Neural progenitor cell (in vitro differentiated cells): ENCODE measurements at regions not wholly inside any gene's neighbourhood (a gene's known extent, or its start where the extent isn't known, plus 50 kb on each side); places are given as distances from the start of the nearest gene placed in this dataset.

Experiments used
- DNase-seq: peaks from one replicate; pipeline ENCODE4 v3.0.0-alpha.2; 2016; ENCODE audit warnings: low spot score
- H2AFZ ChIP-seq: fragments of 200-600 bp; sonication (generic); replicated peaks from 2 replicates; pipeline ENCODE4 v1.6.1; 2016; ENCODE audit warnings: antibody characterized with exemption
- H3F3A ChIP-seq: fragments of 200-600 bp; sonication (generic); 2 replicates; pipeline ENCODE4 v1.6.1; 2016; ENCODE audit warnings: antibody characterized with exemption, low read depth
- H3K27ac ChIP-seq: fragments of 200-600 bp; sonication (generic); 2 replicates; pipeline ENCODE4 v1.5.1; 2016; ENCODE audit warnings: mild to moderate bottlenecking
- H3K27me3 ChIP-seq: fragments of 200-600 bp; sonication (generic); 2 replicates; pipeline ENCODE4 v1.6.1; 2016; ENCODE audit warnings: mild to moderate bottlenecking, moderate library complexity
- H3K36me3 ChIP-seq: fragments of 200-600 bp; sonication (generic); 2 replicates; pipeline ENCODE4 v1.5.1; 2016
- H3K4me1 ChIP-seq: fragments of 200-600 bp; sonication (generic); 2 replicates; pipeline ENCODE4 v1.6.1; 2016; ENCODE audit warnings: mixed run types
- H3K4me2 ChIP-seq: fragments of 200-600 bp; sonication (generic); 2 replicates; pipeline ENCODE4 v1.6.1; 2016
- H3K4me3 ChIP-seq: fragments of 200-600 bp; sonication (generic); 2 replicates; pipeline ENCODE4 v1.5.1; 2016
- H3K79me2 ChIP-seq: fragments of 200-600 bp; sonication (generic); 2 replicates; pipeline ENCODE4 v1.6.1; 2016; ENCODE audit warnings: low read depth
- H3K9ac ChIP-seq: fragments of 200-600 bp; sonication (generic); 2 replicates; pipeline ENCODE4 v1.6.1; 2016
- H3K9me3 ChIP-seq: fragments of 200-600 bp; sonication (generic); 2 replicates; pipeline ENCODE4 v1.5.1; 2016; ENCODE audit warnings: low read depth
- H4K20me1 ChIP-seq: fragments of 200-600 bp; sonication (generic); 2 replicates; pipeline ENCODE4 v1.6.1; 2016; ENCODE audit warnings: low read depth
- H3K27ac Mint-ChIP-seq: 3 replicates; pipeline ENCODE4 v1.8.0; 2021; ENCODE audit warnings: mixed read lengths
- H3K27me3 Mint-ChIP-seq: 2 replicates; pipeline ENCODE4 v1.8.0; 2022; ENCODE audit warnings: low read depth, mild to moderate bottlenecking, inconsistent platforms, moderate library complexity, mixed read lengths; ENCODE audit not compliant: insufficient read depth
- H3K36me3 Mint-ChIP-seq: 3 replicates; pipeline ENCODE4 v1.8.0; 2021; ENCODE audit warnings: mixed read lengths
- H3K4me1 Mint-ChIP-seq: 3 replicates; pipeline ENCODE4 v1.8.0; 2021; ENCODE audit warnings: mixed read lengths
- H3K4me3 Mint-ChIP-seq: 3 replicates; pipeline ENCODE4 v1.8.0; 2021; ENCODE audit warnings: mild to moderate bottlenecking, moderate library complexity, mixed read lengths
- H3K9me3 Mint-ChIP-seq: 3 replicates; pipeline ENCODE4 v1.8.0; 2020; ENCODE audit warnings: mixed read lengths
- EZH2 ChIP-seq: fragments of 200-600 bp; sonication (generic); IDR thresholded peaks from 2 replicates; pipeline ENCODE4 v1.6.1; 2017; ENCODE audit warnings: antibody characterized with exemption, mild to moderate bottlenecking, moderate library complexity
- EZH2phosphoT487 ChIP-seq: fragments of 200-600 bp; sonication (generic); IDR thresholded peaks from 2 replicates; pipeline ENCODE4 v1.6.1; 2017; ENCODE audit warnings: antibody characterized with exemption
- TF ChIP-seq, protein P1 (sequence below): fragments of 200-600 bp; sonication (generic); IDR thresholded peaks from 2 replicates; pipeline ENCODE4 v1.5.1; 2017; ENCODE audit warnings: antibody characterized with exemption, mild to moderate bottlenecking

- peaks cover 3% of the 10 kb centered on the region for H3K27me3 Mint-ChIP-seq
- peaks cover 6% of the 10 kb centered on the region for H3K4me1 Mint-ChIP-seq
- TF ChIP-seq, protein P1, sequence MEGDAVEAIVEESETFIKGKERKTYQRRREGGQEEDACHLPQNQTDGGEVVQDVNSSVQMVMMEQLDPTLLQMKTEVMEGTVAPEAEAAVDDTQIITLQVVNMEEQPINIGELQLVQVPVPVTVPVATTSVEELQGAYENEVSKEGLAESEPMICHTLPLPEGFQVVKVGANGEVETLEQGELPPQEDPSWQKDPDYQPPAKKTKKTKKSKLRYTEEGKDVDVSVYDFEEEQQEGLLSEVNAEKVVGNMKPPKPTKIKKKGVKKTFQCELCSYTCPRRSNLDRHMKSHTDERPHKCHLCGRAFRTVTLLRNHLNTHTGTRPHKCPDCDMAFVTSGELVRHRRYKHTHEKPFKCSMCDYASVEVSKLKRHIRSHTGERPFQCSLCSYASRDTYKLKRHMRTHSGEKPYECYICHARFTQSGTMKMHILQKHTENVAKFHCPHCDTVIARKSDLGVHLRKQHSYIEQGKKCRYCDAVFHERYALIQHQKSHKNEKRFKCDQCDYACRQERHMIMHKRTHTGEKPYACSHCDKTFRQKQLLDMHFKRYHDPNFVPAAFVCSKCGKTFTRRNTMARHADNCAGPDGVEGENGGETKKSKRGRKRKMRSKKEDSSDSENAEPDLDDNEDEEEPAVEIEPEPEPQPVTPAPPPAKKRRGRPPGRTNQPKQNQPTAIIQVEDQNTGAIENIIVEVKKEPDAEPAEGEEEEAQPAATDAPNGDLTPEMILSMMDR = no peak
- no peak for TF ChIP-seq EZH2phosphoT487
- no peak for TF ChIP-seq EZH2
Observed at GRCh38 chr4:41844327-41844726, 90.9 kb upstream of the TMEM33 start.

DNA sequence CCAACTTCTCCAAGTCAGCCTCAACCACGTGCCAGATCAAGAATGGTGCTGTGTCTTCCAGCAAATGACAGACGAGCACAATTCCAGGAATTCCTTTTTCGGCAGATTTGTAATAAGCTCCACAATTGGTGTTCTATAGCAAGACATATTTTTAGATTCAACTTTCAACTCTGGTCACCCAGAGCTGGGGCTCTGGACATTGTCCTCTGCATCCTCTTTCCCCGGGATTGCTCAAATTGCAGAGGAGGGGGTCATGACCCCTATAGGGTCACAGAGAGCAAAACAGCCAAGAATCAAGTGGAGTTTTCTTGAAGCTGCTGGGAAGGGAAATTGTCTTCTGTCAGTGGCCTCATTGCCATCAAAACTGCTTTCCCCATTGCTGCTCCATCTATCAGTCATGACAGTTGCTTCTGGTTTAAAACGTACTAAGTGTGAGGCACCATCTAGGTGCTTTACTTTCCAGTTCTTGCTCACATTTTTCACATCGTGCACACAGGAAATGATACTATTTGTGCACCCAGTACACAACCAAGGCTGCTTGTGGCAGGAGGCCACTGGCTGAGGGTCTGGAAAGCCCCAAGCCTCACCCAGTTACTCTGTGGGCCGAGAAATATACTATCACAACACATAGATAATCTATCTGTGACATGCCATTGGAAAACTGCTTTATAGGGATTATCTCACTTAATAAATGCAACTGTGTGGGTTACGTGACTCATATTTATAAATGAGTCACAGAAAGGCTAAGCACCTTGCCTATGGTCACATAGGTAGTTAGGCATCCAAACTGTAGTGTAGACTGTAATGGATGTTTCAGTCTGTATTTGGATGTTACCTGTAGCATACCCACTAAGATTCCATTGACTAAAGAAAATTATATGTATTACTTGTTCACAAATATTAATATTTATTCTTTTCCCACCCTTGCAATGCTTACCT lies 91.7 kb upstream of the PHOX2B start:
- no peaks in the 10 kb centered on the region for H4K20me1 ChIP-seq
- H3F3A ChIP-seq = no peaks in the 10 kb centered on the region
- no peaks in the 10 kb centered on the region for H3K9me3 Mint-ChIP-seq
- H3K27ac ChIP-seq = no peak overlapping the region
- H3K4me3 Mint-ChIP-seq = no peak overlapping the region
- H3K4me1 Mint-ChIP-seq = peaks cover 6% of the 10 kb centered on the region
- H3K27ac Mint-ChIP-seq = no peak overlapping the region
- H3K4me1 ChIP-seq = no peaks in the 10 kb centered on the region
- TF ChIP-seq EZH2 = no peak
- no peak for TF ChIP-seq EZH2phosphoT487
- TF ChIP-seq, protein P1 = no peak
- H3K4me2 ChIP-seq = no peak overlapping the region
- H3K9me3 ChIP-seq = no peaks in the 10 kb centered on the region
- H3K27me3 Mint-ChIP-seq = peaks cover 3% of the 10 kb centered on the region
- H3K79me2 ChIP-seq = no peaks in the 10 kb centered on the region
- no peak for DNase-seq
- H3K36me3 ChIP-seq = no peaks in the 10 kb centered on the region
- peaks cover 17% of the 10 kb centered on the region for H3K27me3 ChIP-seq
- H3K9ac ChIP-seq = no peak overlapping the region
- no peak overlapping the region for H3K4me3 ChIP-seq
- H3K36me3 Mint-ChIP-seq = no peaks in the 10 kb centered on the region
- H2AFZ ChIP-seq = no peak overlapping the region

More at GRCh38 chr4:41844327-41844726, 90.9 kb upstream of the TMEM33 start:
- no peak for DNase-seq
- no peak overlapping the region for H3K9ac ChIP-seq
- H3K27me3 ChIP-seq = peaks cover 33% of the 10 kb centered on the region
- H3K36me3 Mint-ChIP-seq = no peaks in the 10 kb centered on the region
- H3F3A ChIP-seq = no peaks in the 10 kb centered on the region
- no peak overlapping the region for H3K4me3 ChIP-seq
- H3K27ac Mint-ChIP-seq = no peak overlapping the region
- H2AFZ ChIP-seq = no peak overlapping the region
- no peaks in the 10 kb centered on the region for H3K4me1 ChIP-seq
- no peak overlapping the region for H3K27ac ChIP-seq
- H3K79me2 ChIP-seq = no peaks in the 10 kb centered on the region
- no peak overlapping the region for H3K4me3 Mint-ChIP-seq
- no peaks in the 10 kb centered on the region for H4K20me1 ChIP-seq
- H3K4me2 ChIP-seq = no peak overlapping the region
- H3K9me3 Mint-ChIP-seq = no peaks in the 10 kb centered on the region
- no peaks in the 10 kb centered on the region for H3K36me3 ChIP-seq
- H3K9me3 ChIP-seq = no peaks in the 10 kb centered on the region

DNA sequence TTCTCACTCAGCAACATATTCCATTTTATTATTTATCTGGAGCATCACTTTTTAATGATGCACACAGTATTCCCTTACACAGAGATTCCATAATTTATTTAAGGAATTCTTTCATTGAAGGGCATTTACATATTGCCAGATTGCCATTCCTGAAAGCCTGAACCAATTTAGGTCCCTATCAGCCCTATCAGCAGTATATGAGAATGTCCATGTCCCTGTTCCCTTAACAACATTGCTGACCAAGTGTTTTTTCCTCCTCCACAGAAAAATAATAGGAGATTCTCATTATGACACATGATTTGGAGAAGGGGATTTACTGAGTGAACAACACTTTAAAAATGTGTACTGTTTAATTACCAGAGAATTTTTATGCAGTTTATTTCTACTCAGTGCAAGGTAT lies 90.1 kb upstream of the PHOX2B start:
- no peaks in the 10 kb centered on the region for H4K20me1 ChIP-seq
- H3K27ac Mint-ChIP-seq = no peak overlapping the region
- H3K27me3 Mint-ChIP-seq = peaks cover 3% of the 10 kb centered on the region
- no peaks in the 10 kb centered on the region for H3K36me3 ChIP-seq
- H3K79me2 ChIP-seq = no peaks in the 10 kb centered on the region
- no peak overlapping the region for H3K4me3 Mint-ChIP-seq
- no peaks in the 10 kb centered on the region for H3F3A ChIP-seq
- DNase-seq = no peak
- H3K4me1 Mint-ChIP-seq = peaks cover 6% of the 10 kb centered on the region
- H3K4me2 ChIP-seq = no peak overlapping the region
- no peaks in the 10 kb centered on the region for H3K36me3 Mint-ChIP-seq
- H3K9ac ChIP-seq = no peak overlapping the region
- H3K27ac ChIP-seq = no peak overlapping the region
- H3K9me3 ChIP-seq = no peaks in the 10 kb centered on the region
- no peak overlapping the region for H2AFZ ChIP-seq
- peaks cover 18% of the 10 kb centered on the region for H3K27me3 ChIP-seq
- no peaks in the 10 kb centered on the region for H3K4me1 ChIP-seq
- TF ChIP-seq, protein P1 = no peak
- H3K4me3 ChIP-seq = no peak overlapping the region
- no peaks in the 10 kb centered on the region for H3K9me3 Mint-ChIP-seq
